HG02943 (cell line): ENCODE measurements at regions not wholly inside any gene's neighbourhood (a gene's known extent, or its start where the extent isn't known, plus 50 kb on each side); places are given as distances from the start of the nearest gene placed in this dataset.

Experiments used
- ATAC-seq: cut with Tn5 transposase; IDR thresholded peaks from one replicate; pipeline ENCODE4 v1.9.1; 2021; ENCODE audit warnings: mild to moderate bottlenecking, low read depth, moderate library complexity; ENCODE audit not compliant: unreplicated experiment

GRCh38 chr4:128512767-128513322 is 225.2 kb upstream of the PGRMC2 start:
- no peak for ATAC-seq

- ATAC-seq, result no peak
Observed at GRCh38 chr4:128512161-128512560, 224.5 kb upstream of the PGRMC2 start.

- ATAC-seq, result no peak
Observed at GRCh38 chr4:128510850-128511249, 223.2 kb upstream of the PGRMC2 start.

- ATAC-seq, result no peak
Observed at GRCh38 chr4:128502818-128503527, 215.4 kb upstream of the PGRMC2 start.

- no peak for ATAC-seq
Observed at GRCh38 chr4:128501239-128501638, 213.6 kb upstream of the PGRMC2 start.

GRCh38 chr4:128488055-128488705 is 200.6 kb upstream of the PGRMC2 start:
- no peak for ATAC-seq

GRCh38 chr4:128484896-128485295 is 197.3 kb upstream of the PGRMC2 start:
- no peak for ATAC-seq

GRCh38 chr4:128483816-128484215 is 196.2 kb upstream of the PGRMC2 start:
- ATAC-seq, result no peak

- ATAC-seq, result no peak
Observed at GRCh38 chr4:128483041-128483440, 195.4 kb upstream of the PGRMC2 start.

GRCh38 chr4:128481752-128482480 is 194.3 kb upstream of the PGRMC2 start:
- ATAC-seq, result no peak

- no peak for ATAC-seq
Observed at GRCh38 chr4:128480945-128481344, 193.3 kb upstream of the PGRMC2 start.

GRCh38 chr4:128477540-128477939 is 189.9 kb upstream of the PGRMC2 start:
- no peak for ATAC-seq

- ATAC-seq, result no peak
Observed at GRCh38 chr4:128475597-128475996, 188.0 kb upstream of the PGRMC2 start.

GRCh38 chr4:128471576-128471975 is 184.0 kb upstream of the PGRMC2 start:
- no peak for ATAC-seq

- no peak for ATAC-seq
Observed at GRCh38 chr4:128470492-128471053, 183.0 kb upstream of the PGRMC2 start.

- no peak for ATAC-seq
Observed at GRCh38 chr4:128468123-128468989, 180.7 kb upstream of the PGRMC2 start.

- no peak for ATAC-seq
Observed at GRCh38 chr4:128465523-128465922, 177.9 kb upstream of the PGRMC2 start.

GRCh38 chr4:128463006-128463405 is 175.4 kb upstream of the PGRMC2 start:
- ATAC-seq, result no peak

GRCh38 chr4:128462103-128462783 is 174.6 kb upstream of the PGRMC2 start:
- ATAC-seq, result no peak
